ENCODE measurements at regions not wholly inside any gene's neighbourhood (a gene's known extent, or its start where the extent isn't known, plus 50 kb on each side); places are given as distances from the start of the nearest gene placed in this dataset.

DNA sequence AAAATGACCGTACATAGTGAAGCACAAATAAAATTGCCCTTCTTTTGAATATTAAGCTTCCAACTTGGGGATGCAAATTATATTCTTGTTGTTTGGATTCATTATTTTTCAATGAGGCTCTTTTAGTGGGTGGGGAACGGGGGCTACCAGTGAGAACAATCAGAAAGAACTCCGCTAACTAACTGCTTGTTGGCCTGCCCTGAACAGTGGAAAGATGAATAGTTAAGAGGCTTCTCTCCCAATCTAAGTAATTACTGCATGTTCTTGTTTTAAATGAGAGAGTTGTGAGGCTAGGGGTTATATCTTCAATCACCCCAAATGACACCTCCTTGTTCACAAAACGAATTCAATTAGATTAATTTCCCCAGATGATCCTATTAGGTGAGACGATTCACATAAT lies 322.0 kb downstream of the FAT3 start:
- DNase-seq = no peak
- TF ChIP-seq POLR2A (IDR thresholded peaks at IDR 0.05; ENCODE audit: low read length) = no peak
- TF ChIP-seq GATA1 (IDR thresholded peaks at IDR 0.05; ENCODE audit: low read depth, low read length) = no peak

DNA sequence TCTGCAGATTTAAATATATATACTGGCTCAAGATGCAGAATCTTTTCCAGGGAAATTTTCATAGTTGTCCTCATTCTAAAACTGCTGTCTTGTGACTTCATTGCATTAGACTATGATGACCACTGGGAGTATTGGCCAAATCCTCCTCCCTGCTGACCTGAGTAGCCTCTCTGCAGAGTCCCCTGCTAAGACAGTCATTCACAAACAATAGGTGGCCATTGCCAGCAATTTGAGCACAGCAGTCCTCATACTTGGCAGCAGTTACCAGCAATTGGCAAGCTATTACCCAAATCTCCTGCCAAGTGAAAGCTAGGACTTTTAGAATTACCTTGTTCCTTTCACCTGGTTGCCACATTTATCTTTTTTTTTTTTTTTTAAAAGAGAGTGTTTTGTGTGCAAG lies 325.8 kb downstream of the FAT3 start:
- no peak for DNase-seq
- TF ChIP-seq GATA1 (IDR thresholded peaks at IDR 0.05; ENCODE audit: low read depth, low read length) (no peak), POLR2A (IDR thresholded peaks at IDR 0.05; ENCODE audit: low read length) (no peak)

DNA sequence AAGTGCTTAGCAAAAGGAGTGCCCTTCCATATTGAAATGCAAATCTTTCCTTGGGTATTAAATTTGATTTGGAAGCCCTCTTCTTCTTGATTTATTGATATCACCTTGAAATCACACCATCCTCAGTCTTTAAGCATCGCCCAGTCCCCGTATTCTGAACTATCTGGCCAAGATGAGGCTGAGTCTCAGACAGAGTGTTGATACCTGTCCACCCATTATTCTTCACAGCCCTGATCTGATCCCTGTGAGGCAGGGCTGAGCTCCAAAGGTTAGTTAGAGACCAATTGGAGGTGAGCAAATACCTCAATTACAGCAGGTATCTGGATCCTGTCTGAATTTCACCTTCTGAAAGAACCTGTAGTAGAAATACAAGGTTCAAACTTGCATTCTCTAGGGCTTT lies 326.3 kb downstream of the FAT3 start:
- TF ChIP-seq GATA1 (IDR thresholded peaks at IDR 0.05; ENCODE audit: low read depth, low read length) = no peak
- DNase-seq = no peak

DNA sequence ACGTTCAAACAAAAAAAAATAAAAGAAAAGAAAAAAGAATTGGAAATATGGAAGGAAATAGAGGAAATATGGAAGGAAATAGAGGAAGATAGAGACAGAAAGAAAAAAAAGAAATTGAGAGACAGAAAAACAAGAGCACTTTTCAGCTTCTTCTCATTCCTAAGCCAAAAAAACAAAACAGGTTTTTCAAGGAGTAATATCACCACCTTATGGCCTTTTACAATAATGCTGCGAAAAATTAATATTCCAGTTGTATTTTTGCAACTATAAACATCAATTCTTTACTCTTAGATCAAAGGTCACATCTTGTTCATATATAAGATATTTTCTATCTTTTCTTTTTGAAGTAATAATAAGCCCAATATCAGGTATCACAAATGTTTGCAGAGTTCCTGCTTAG lies 328.3 kb downstream of the FAT3 start:
- no peak for TF ChIP-seq POLR2A (IDR thresholded peaks at IDR 0.05; ENCODE audit: low read length)
- TF ChIP-seq GATA1 (IDR thresholded peaks at IDR 0.05; ENCODE audit: low read depth, low read length) = no peak
- no peak for DNase-seq

DNA sequence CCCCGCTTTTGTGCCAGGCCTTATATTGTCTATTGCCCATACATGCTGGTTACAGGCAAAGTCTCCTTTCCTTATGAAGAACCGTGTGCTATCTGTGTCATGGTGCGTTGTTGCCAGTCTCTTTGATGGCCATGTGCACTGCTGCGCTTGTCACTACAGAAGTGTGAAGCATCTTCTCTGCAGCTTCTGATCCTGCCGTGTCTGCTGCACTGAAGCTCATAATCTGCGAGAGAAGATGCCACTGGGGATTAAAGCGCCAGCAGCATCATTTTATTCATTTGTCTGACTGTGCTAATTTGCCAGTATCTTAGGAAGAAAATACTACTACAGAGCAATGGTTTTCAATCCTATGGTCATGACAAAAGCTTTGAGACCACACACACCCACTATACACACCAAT lies 330.1 kb downstream of the FAT3 start:
- no peak for DNase-seq
- no peak for TF ChIP-seq GATA1 (IDR thresholded peaks at IDR 0.05; ENCODE audit: low read depth, low read length)
- no peak for TF ChIP-seq POLR2A (IDR thresholded peaks at IDR 0.05; ENCODE audit: low read length)

DNA sequence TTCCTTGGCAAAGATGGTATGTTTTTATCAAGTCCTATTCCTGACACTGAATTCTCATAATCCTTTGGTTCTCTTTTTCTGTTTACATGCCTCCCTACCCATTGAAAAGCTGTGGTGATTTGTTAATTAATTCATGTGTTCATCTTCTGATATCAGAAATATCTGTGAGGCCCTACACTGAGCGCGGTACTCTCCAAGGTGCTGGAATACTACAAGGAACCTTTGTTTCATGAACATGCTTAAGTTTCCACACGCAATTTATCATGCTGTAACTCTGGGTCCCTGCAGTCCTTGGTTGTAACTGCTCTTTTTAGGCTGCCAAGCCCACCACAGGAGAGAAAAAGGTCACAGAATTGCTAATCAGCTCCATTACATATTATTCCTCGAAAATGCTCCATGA lies 331.8 kb downstream of the FAT3 start:
- no peak for DNase-seq
- TF ChIP-seq POLR2A (IDR thresholded peaks at IDR 0.05; ENCODE audit: low read length) (no peak), GATA1 (IDR thresholded peaks at IDR 0.05; ENCODE audit: low read depth, low read length) (no peak)

DNA sequence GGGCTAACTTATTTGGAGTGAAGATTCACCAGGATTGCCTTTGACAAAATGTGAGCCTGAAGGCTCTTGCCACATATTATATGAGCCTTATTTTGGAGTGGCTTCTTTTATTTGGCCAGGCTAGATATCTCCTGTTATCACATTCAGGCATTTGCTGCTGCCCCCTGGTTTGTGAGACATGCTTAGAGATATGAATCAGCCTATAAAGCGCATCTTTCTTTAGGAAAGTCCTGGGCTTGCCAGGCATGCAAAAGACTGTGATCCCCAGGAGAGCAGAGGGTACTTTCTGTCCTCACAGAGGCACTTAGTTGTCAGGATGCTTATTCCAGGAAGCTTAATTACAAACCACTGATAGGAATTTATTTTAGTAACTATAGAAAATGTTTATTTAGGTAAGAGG lies 333.3 kb downstream of the FAT3 start:
- TF ChIP-seq GATA1 (IDR thresholded peaks at IDR 0.05; ENCODE audit: low read depth, low read length) = no peak
- no peak for TF ChIP-seq POLR2A (IDR thresholded peaks at IDR 0.05; ENCODE audit: low read length)
- no peak for DNase-seq

DNA sequence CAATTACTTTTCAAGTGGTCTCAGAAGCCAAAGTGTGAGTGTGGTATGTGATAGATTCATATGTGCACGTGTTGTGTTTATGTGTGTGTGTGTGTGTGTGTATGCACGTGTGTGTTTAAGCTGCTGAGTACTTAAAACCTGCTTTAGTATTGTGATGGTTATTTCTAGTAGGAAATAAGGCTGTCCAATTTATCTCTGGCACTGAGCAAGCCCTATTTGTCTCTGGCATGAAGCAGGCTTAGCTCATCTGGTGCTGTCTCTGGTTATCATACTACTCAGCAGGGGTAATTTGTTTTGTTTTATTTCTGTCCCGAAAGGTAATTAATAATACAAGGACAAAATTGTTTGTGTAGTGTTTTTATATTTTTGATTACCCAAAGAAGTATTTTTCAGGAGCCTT lies 333.7 kb downstream of the FAT3 start:
- DNase-seq = no peak
- TF ChIP-seq GATA1 (IDR thresholded peaks at IDR 0.05; ENCODE audit: low read depth, low read length) (no peak), POLR2A (IDR thresholded peaks at IDR 0.05; ENCODE audit: low read length) (no peak)

DNA sequence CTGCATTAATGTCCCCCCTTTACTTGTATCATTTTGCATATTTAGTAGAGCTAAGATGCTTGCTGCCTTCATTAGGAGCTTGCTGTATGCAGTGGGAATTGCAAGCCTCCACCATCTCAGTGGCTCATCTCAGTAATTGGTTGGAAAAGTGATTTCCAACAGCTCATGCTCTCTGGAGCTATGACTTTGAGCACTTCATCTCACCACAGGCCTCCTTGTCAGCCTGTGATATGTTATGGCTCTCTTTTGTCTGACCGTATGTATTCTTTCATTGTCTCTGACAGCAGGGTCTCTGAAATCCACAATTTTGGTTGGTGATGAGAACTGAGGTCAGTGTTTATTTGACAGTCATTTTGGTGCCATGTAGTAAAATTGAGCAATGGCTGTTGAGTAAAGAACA lies 345.1 kb downstream of the FAT3 start:
- TF ChIP-seq GATA1 (IDR thresholded peaks at IDR 0.05; ENCODE audit: low read depth, low read length) (no peak), POLR2A (IDR thresholded peaks at IDR 0.05; ENCODE audit: low read length) (no peak)
- DNase-seq = no peak

DNA sequence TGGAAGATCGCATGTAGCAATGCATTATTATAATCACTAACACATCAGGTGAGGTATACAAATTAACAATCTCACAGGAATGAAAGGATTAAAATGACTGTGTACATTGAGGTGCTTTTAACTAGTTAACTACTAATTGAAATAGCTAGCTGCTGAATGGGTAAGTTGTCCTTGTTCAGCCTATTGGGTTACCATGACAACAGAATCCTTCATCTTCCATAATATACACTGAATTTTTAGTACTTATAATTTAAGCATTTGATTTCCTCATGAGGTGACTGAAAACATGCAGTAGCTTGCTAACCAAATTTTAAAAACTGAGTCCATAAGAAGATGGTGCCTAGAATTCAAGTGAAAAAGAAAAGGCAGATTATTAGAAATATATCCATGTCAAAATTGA lies 347.9 kb downstream of the FAT3 start:
- TF ChIP-seq GATA1 (IDR thresholded peaks at IDR 0.05; ENCODE audit: low read depth, low read length) (no peak), POLR2A (IDR thresholded peaks at IDR 0.05; ENCODE audit: low read length) (no peak)
- no peak for DNase-seq

DNA sequence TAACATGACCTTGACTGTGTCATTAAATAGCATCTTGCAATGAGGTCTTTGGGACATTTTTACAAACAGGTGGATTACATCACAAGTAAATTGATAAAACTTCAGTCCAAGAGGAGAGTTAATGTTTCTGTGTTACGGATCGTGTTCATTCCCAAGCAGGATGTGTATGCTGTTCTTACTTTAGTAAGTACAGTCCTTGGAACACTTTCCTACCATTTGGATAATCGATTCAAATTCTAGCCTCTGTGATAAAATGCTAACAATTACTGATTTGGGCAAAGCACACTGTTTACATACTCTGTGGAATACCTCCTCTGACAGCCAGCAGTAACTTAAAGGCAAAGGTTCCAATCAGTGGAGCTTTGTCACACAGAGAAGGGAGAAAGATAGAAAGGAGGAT lies 351.7 kb downstream of the FAT3 start:
- no peak for DNase-seq
- TF ChIP-seq GATA1 (IDR thresholded peaks at IDR 0.05; ENCODE audit: low read depth, low read length) = no peak

DNA sequence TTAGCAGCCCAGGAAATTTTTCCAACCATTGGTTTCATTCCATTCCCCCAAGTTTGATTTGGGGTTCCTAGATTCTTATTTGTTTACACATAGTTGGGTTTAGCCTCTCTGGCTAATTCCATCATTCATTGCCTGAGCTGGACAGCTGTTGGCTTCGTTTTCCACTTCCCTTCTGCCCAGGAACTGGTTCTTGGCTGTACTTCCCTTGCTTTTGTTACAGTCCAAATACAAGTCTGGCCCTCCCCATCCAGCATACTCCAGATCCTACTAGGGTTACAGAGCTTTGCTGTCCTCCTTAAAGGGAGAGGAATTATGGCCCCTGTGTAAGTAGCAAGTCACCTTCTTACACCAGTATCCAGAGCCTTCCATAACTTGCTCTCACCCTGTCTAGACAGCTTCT lies 356.3 kb downstream of the FAT3 start:
- DNase-seq = no peak
- TF ChIP-seq POLR2A (IDR thresholded peaks at IDR 0.05; ENCODE audit: low read length) = no peak
- no peak for TF ChIP-seq GATA1 (IDR thresholded peaks at IDR 0.05; ENCODE audit: low read depth, low read length)

DNA sequence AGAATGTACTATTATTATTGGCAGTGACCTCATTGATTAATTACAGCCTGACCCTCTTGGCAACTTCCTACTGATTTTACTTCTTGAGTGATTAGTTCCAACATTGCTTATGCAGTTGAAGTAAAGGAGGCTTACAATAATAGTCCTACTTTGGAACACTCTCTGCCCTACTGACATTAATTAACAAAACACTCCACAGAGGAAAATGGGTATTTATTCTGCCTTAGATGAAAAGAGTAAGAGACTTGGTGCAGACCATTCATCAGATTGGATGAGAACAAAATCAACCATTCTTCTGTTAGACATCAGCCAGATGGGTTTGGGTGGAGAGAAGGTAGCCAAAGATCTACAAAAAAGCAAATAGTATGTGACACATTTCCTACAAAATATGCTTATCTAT lies 363.8 kb downstream of the FAT3 start:
- no peak for DNase-seq
- TF ChIP-seq GATA1 (IDR thresholded peaks at IDR 0.05; ENCODE audit: low read depth, low read length) = no peak
- TF ChIP-seq POLR2A (IDR thresholded peaks at IDR 0.05; ENCODE audit: low read length) = no peak

DNA sequence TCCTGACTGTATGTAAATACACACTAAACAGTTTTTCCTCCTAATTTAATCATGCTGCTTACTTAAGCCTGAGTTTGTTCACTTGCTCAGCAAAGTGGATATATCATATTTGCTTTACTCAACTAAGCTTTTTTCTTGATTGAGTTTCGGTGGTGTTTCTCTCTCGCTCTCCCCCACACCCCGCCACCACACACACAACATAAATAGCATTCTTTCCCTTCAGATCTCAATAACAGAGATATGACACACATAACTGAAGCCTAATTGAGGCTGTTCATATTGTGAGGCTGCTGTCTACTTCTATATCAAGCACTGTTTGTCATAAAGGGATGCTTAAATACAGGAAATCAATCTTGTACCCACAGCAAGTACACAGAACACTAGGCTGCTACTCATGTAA lies 364.9 kb downstream of the FAT3 start:
- TF ChIP-seq POLR2A (IDR thresholded peaks at IDR 0.05; ENCODE audit: low read length) (no peak), GATA1 (IDR thresholded peaks at IDR 0.05; ENCODE audit: low read depth, low read length) (no peak)
- DNase-seq = no peak

DNA sequence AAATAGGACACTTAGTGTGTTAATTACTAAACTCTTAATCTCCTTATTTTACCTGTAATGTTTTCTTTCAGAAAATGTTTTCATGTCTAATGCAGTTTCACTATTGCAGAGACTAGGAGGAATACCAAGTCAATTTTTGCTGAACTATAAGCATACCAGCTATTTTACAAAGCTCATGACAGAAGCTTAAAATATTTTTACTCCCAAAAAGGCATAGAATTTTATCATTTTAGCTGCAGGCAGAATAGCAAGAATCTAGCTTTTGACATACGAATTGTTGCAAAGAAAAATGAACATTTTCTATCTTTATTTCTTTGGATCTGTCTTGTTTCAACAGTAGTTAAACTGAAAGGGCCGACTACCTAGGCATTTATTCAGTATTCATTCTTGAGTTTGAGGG lies 366.9 kb downstream of the FAT3 start:
- TF ChIP-seq POLR2A (IDR thresholded peaks at IDR 0.05; ENCODE audit: low read length) = no peak
- TF ChIP-seq GATA1 (IDR thresholded peaks at IDR 0.05; ENCODE audit: low read depth, low read length) = no peak

DNA sequence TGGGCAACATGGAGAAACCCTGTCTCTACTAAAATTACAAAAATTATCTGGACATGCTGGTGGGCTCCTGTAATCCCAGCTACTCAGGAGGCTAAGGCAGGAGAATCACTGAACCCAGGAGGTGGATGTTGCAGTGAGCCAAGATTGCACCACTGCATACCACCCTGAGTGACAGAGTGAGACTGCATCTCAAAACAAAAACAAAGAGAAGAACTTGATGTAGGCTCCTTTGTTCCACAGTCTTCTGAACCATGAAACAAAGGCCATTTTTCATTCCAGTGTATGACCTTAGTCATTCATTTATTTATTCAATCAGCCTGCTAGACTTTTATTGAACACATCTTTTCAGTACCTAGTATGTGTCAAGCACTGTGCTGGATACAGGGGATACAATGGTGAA lies 369.6 kb downstream of the FAT3 start:
- no peak for DNase-seq
- no peak for TF ChIP-seq POLR2A (IDR thresholded peaks at IDR 0.05; ENCODE audit: low read length)

More for the DNA sequence above, 366.9 kb downstream of the FAT3 start:
- no peak for DNase-seq
